GM18867 (cell line): ENCODE measurements at regions not wholly inside any gene's neighbourhood (a gene's known extent, or its start where the extent isn't known, plus 50 kb on each side); places are given as distances from the start of the nearest gene placed in this dataset.
"Not testable (repeated sequence)": the region's sequence is repeated elsewhere in the genome, so short reads cannot be mapped to it uniquely, and the experiment has no call there.

Source experiments
- ATAC-seq: cut with Tn5 transposase; IDR thresholded peaks from one replicate; pipeline ENCODE4 v1.9.1; 2021; ENCODE audit warnings: mild to moderate bottlenecking, moderate library complexity; ENCODE audit not compliant: unreplicated experiment

GRCh38 chr13:33649212-33649878 lies 168.6 kb upstream of the RFC3 start:
- no peak for ATAC-seq

GRCh38 chr13:33651766-33652165 lies 166.2 kb upstream of the RFC3 start:
- no peak for ATAC-seq

GRCh38 chr13:33657274-33657673 lies 160.7 kb upstream of the RFC3 start:
- ATAC-seq, result no peak

- no peak for ATAC-seq
Observed at GRCh38 chr13:33659466-33659865, 158.5 kb upstream of the RFC3 start.

DNA sequence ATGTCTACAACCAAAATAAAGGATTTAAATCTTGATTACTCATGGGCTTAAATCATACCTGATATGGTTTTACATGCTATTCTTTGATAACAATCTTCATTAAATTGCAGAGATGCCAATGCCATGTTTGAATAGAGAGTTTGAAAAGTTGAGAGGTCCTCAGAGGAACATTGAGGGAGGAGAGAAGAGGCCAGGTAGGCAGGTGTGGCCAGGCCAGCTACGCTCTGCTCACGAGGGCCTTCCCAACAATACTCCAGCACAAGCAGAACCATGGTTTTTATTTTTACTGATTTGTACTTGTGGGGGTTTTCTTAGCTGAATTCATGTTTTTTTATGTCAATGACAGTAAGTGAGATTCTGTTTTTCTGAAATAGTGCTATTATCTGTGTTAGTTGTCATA lies 158.1 kb upstream of the RFC3 start:
- ATAC-seq, result no peak

DNA sequence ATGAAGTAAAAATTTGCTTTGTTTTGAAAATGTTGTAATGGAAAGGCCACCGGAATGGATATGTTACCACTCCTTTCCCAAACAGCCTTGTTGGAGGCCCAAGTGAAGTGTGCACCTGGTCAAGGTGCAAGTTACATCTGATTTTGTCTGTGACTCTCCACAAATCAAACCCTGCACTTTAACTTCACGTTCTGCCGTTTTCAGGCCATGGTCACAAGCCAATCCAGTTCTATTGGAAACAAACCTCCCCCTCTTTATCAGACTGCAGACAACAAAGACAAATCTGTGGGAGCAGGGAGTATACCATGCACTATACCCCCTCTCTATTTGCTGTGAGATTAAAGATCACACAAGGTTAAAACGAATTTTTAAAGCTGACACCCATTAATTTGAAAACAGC lies 155.6 kb upstream of the RFC3 start:
- ATAC-seq, result no peak

DNA sequence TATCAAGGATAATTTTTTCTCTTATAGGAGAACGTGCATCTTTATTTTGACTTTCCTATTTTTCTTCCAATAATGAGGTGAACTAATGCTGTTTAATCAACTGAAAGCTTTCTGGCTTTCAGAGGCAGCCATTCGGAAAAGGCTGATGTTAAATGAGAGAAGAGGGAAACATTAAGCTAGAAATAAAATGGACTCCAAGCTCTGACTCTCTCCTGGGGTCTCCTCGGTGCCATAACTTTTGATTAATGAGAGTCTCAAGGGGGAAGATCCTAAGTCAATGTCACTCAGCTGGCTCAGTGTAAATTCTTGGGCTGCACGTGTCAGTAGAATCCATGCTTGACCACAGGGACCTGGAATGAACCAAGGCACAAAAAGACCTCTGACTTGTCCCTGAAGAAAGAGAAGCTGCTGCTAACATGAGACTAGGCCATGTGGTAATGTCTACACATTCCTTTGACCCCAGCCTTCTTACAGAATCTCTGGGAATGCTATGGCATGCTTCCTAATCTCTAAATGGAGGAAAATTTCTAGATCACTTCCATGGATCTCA lies 152.2 kb upstream of the RFC3 start:
- no peak for ATAC-seq

- ATAC-seq, result no peak
Observed at GRCh38 chr13:33671560-33671959, 146.4 kb upstream of the RFC3 start.

GRCh38 chr13:33672022-33672421 lies 145.9 kb upstream of the RFC3 start:
- not testable (repeated sequence) for ATAC-seq

DNA sequence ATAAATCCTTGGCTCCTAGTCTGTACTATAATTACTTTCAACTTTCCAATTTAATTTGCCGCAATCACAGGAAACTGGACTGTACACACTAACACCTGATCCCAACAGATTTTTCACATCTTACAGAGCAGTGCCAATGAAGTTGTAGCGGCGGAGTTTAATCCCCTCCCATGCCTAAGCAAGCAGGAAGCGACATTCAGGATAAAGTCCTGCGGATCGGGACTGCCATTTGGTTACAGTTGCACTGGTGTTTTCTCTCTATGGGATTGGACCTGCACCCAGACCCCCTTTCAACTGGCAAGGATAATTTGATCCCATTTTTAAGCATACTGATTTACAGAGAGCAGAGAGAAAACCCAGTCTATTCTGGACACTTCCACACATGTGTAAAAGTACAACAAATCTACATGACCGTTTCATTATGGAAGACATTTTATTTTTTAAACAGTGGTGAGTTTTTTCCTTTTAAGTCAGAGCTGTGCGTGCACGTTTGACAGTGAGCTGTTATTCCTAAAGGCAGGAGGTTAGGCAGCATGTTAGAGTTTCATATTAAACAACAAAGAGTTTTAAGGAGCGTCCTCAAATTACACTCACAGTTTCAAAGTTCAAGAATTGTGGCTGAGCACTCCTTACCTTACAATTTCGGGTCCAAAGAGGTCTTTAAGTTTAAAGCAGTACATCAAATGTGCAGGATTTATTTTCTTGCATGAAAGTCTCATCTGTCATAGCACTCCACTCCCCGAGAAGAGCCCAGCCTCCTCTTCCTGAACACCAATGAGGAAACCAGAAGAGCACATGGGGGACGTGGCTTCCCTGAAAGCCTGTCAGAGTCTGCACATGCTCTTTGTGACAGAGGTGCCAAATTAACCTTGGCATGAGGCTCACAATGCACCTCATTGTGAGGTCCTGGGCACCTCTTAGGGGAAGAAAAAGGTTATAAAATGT lies 141.6 kb upstream of the RFC3 start:
- ATAC-seq, result no peak

GRCh38 chr13:33677215-33677614 lies 140.7 kb upstream of the RFC3 start:
- no peak for ATAC-seq

GRCh38 chr13:33678084-33678483 lies 139.9 kb upstream of the RFC3 start:
- ATAC-seq, result no peak

- ATAC-seq, result peak; percentile 94
Observed at GRCh38 chr13:33678906-33679657, 138.9 kb upstream of the RFC3 start.

DNA sequence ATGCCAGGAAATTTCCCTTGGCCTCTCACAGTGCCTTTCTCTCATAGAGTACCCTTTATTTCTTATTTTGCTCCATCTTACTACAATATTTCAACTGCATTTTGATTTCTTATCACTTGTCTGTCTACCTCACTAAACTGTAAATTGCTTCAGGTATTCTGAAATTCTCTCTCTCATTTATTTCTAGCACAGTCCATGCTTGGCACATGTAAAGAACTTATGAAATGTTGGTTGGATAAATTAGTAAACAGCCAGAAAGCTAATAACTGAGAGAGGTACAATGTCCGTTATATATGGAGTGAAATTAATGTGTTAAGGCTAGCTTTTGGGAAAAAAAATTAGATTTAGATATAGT lies 138.3 kb upstream of the RFC3 start:
- peak; percentile 1 for ATAC-seq

DNA sequence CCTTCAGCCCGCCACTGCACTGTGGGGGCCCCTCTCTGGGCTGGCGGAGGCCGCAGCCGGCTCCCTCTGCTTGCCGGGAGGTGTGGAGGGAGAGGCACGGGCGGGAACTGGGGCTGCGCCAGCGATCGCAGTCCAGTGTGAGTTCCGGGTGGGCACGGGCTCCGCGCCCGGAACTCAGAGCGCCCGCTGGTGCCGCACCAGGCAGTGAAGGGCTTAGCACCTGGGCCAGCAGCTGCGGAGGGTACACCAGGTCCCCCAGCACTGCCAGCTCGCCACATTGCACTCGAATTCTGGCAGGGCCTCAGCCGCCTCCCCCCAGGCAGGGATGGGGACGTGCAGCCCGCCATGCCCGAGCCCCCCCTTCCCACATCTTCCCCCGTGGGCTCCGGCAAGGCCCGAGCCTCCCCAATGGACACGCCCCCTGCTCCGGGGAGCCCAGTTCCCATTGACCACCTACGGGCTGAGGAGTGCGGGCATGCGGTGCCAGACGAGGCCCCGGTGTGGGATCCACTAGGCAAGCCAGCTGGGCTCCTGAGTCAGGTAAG lies 135.9 kb upstream of the RFC3 start:
- no peak for ATAC-seq

GRCh38 chr13:33682646-33683045 lies 135.3 kb upstream of the RFC3 start:
- not testable (repeated sequence) for ATAC-seq

GRCh38 chr13:33683376-33683775 lies 134.6 kb upstream of the RFC3 start:
- ATAC-seq, result no peak

DNA sequence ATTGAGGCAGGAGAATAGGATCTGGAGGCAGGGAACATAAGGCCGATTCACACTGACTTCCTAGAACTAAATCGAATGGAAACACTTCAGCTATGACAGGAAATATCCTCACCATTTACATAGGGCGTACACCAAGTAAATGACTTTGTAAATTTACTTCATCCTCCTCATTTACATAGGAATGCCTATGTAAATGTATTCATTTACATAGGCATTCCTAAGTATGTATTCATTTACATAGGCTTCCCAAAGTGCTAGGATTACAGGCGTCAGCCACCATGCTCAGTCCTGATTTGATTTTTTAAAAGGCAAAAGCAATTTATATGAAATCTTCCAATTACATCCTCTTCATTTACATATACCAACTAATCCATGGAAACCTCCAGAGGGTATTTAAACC lies 133.1 kb upstream of the RFC3 start:
- ATAC-seq, result no peak

GRCh38 chr13:33686772-33687480 lies 131.0 kb upstream of the RFC3 start:
- ATAC-seq, result no peak

DNA sequence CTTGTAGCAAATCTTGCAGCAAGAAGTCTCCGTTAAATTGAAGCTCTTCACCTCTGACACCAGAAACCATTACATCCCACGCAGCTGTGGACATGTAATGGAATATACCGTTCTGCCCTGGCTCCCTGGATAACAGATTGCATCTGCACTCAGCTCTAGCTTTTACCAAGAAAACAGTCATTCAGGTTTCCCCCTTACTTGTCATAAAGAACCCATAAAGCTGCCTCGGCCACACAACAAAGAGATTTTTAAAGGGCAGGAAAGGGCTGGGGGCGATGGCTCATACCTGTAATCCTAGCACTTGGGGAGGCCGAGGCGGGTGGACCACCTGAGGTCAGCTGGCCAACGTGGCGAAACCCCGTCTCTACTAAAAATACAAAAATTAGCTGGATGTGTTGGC lies 127.6 kb upstream of the RFC3 start:
- ATAC-seq, result no peak
